Large intestine (tissue), 3 donors: ENCODE measurements at regions not wholly inside any gene's neighbourhood (a gene's known extent, or its start where the extent isn't known, plus 50 kb on each side); places are given as distances from the start of the nearest gene placed in this dataset.

Experiments
- DNase-seq, 2 donors: peaks; one replicate each; pipeline versions ENCODE4 v3.0.0 to v3.0.0-alpha.2; 2013
- H3K27ac ChIP-seq: one replicate; pipeline ENCODE4 v1.5.1; 2013; ENCODE audit warnings: low read length
- H3K27me3 ChIP-seq: 2 replicates; pipeline ENCODE4 v1.6.1; 2013; ENCODE audit warnings: low read length; ENCODE audit not compliant: control insufficient read depth, insufficient read depth
- H3K36me3 ChIP-seq: 2 replicates; pipeline ENCODE4 v1.6.1; 2013; ENCODE audit warnings: low read length; ENCODE audit not compliant: control insufficient read depth, insufficient read depth
- H3K4me1 ChIP-seq: one replicate; pipeline ENCODE4 v1.6.1; 2013; ENCODE audit warnings: low read length; ENCODE audit not compliant: control insufficient read depth, insufficient read depth
- H3K4me3 ChIP-seq: one replicate; pipeline ENCODE4 v1.5.1; 2013; ENCODE audit warnings: low read length
- H3K9me3 ChIP-seq: one replicate; pipeline ENCODE4 v1.6.1; 2013; ENCODE audit warnings: mild to moderate bottlenecking, low read depth, low read length, moderate library complexity; ENCODE audit not compliant: control insufficient read depth
- WGBS: methylation state at CpG from one replicate; pipeline ENCODE4 v1.1.5; 2013; ENCODE audit warnings: low lambda C conversion rate; ENCODE audit not compliant: insufficient coverage; 5-methylcytosine and 5-hydroxymethylcytosine counted together

- H3K9me3 ChIP-seq = no peaks in the 10 kb centered on the region
- H3K27ac ChIP-seq = no peak overlapping the region
- no peaks in the 10 kb centered on the region for H3K36me3 ChIP-seq
- no peaks in the 10 kb centered on the region for H3K4me1 ChIP-seq
- H3K4me3 ChIP-seq = no peak overlapping the region
- WGBS = no CpG with 5 or more reads among the region's 5 CpGs
- DNase-seq = no peak
- no peaks in the 10 kb centered on the region for H3K27me3 ChIP-seq
Observed at GRCh38 chrX:9356846-9357245, 108.0 kb upstream of the TBL1X start.

GRCh38 chrX:9357518-9358114, 107.2 kb upstream of the TBL1X start:
- Histone ChIP-seq H3K27me3 (no peaks in the 10 kb centered on the region), H3K9me3 (no peaks in the 10 kb centered on the region), H3K4me1 (no peaks in the 10 kb centered on the region), H3K27ac (no peak overlapping the region), H3K4me3 (no peak overlapping the region), H3K36me3 (no peaks in the 10 kb centered on the region)
- no CpG with 5 or more reads among the region's 7 CpGs for WGBS
- DNase-seq = no peak

GRCh38 chrX:9362363-9362928, 102.4 kb upstream of the TBL1X start:
- Histone ChIP-seq H3K4me3 (no peak overlapping the region), H3K36me3 (no peaks in the 10 kb centered on the region), H3K27me3 (no peaks in the 10 kb centered on the region), H3K4me1 (no peaks in the 10 kb centered on the region), H3K27ac (no peak overlapping the region), H3K9me3 (no peaks in the 10 kb centered on the region)
- DNase-seq = no peak
- no CpG with 5 or more reads among the region's 13 CpGs for WGBS

DNA sequence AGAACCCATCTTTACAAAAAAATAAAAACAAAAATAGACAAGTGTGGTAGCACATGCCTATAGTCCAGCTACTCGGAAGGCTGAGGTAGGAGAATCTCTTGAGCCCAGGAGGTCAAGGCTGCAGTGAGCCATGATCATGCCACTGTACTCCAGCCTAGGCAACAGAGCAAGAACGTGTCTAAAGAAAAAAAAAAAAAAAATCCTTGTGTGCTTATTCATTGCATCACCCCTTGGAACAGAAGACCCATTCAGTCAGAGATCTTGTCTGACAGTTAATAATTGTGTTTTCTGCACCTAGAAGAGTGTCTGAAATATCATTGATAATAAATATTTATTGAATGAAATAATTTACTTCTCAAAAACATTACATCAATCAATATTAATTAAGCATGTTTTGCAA, 97.4 kb upstream of the TBL1X start:
- Histone ChIP-seq H3K9me3 (no peaks in the 10 kb centered on the region), H3K4me1 (no peaks in the 10 kb centered on the region), H3K27ac (no peak overlapping the region), H3K27me3 (no peaks in the 10 kb centered on the region), H3K4me3 (no peak overlapping the region), H3K36me3 (no peaks in the 10 kb centered on the region)
- no peak for DNase-seq
- WGBS = no CpG with 5 or more reads among the region's 2 CpGs

DNA sequence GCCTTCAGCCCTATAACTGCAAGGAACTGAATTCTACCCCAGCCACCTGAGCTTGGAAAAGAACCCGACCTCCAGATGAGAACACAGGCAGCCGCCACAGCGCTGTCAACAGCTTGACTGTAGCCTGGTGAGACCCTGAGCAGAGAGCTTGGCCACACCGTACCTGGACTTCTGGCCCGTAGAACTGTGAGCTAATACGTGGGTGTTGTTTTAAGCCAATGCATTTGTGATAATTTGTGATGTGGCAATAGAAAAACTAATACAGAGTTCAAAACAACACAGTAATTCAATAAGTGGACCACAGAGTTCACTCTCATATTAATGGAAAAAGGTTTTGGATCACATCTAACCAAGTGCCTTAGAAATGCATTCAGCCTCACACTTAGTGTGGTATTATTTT, 96.6 kb upstream of the TBL1X start:
- H3K4me3 ChIP-seq = no peak overlapping the region
- no CpG with 5 or more reads among the region's 6 CpGs for WGBS

GRCh38 chrX:9369802-9370291, 95.0 kb upstream of the TBL1X start:
- Histone ChIP-seq H3K4me3 (no peak overlapping the region), H3K36me3 (no peaks in the 10 kb centered on the region), H3K9me3 (no peaks in the 10 kb centered on the region), H3K27ac (no peak overlapping the region), H3K4me1 (no peaks in the 10 kb centered on the region), H3K27me3 (no peaks in the 10 kb centered on the region)
- DNase-seq = no peak
- WGBS = no CpG with 5 or more reads among the region's 10 CpGs

More for the DNA sequence above, 96.6 kb upstream of the TBL1X start:
- no peaks in the 10 kb centered on the region for H3K9me3 ChIP-seq
- no peaks in the 10 kb centered on the region for H3K27me3 ChIP-seq
- H3K27ac ChIP-seq = no peak overlapping the region
- no peaks in the 10 kb centered on the region for H3K36me3 ChIP-seq
- no peaks in the 10 kb centered on the region for H3K4me1 ChIP-seq
- DNase-seq = no peak

DNA sequence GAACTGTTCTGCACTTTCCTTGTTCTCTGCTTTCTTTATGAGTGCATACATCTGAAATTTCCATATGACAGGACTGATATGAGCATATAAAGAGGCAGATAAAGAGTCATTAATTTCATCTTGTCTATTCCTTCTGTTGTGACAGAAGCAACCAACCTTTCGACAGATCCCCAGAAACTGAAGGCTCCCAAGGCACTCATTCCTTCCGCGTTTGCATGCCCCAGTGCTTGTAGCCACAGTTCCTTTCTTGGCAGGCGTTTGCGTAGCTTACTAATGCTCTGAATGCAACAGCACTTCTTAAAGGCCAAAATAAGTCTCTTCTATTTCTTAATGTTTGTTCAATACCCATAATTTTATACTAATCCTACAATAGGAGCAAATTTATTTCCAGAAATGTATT, 94.0 kb upstream of the TBL1X start:
- Histone ChIP-seq H3K27me3 (no peaks in the 10 kb centered on the region), H3K4me1 (no peaks in the 10 kb centered on the region), H3K9me3 (no peaks in the 10 kb centered on the region), H3K27ac (no peak overlapping the region), H3K36me3 (no peaks in the 10 kb centered on the region), H3K4me3 (no peak overlapping the region)
- WGBS = 100% methylated on average over 1 of the region's 5 CpGs
- DNase-seq = no peak

DNA sequence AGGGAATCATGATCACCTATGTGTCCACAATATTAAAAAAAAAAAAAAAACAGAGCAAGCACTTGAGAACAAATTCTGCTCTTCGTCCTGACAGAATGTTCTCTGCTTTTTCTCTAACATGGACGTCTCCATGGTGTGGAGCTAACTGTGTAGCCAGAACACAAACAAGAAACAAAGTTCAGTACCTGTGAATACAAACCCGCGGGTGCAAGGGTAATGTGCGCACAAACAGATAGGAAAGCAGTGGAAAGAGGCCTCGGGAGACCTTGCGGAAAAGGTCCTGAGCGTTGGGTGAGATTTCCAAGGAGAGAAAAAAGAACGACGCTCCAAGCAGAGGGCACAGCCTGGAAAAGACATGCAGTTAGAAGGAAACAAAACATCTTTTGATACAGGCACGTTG, 92.0 kb upstream of the TBL1X start:
- H3K27me3 ChIP-seq = no peaks in the 10 kb centered on the region
- H3K4me3 ChIP-seq = no peak overlapping the region
- DNase-seq = no peak
- no peak overlapping the region for H3K27ac ChIP-seq
- H3K36me3 ChIP-seq = no peaks in the 10 kb centered on the region
- no peaks in the 10 kb centered on the region for H3K9me3 ChIP-seq
- H3K4me1 ChIP-seq = no peaks in the 10 kb centered on the region
- no CpG with 5 or more reads among the region's 11 CpGs for WGBS

DNA sequence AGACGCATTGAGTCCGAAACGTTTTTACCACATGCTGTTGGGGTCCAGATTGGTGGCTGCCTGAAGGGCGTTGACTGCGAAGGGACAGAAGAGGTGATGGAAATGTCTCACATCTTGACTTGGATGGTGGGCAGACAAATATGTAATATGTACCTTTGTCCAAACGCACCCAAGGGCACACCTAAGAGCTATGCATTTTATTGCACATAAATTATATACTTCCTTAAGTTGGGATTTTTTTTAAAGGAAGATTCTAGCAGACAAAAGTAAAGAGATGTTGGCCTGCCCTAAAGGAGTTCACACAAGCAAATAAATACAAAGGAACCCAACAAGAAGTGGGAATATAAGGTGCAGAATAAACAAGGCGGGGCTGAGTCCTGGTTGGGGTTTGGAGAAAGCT, 91.1 kb upstream of the TBL1X start:
- Histone ChIP-seq H3K4me1 (no peaks in the 10 kb centered on the region), H3K4me3 (no peak overlapping the region), H3K9me3 (no peaks in the 10 kb centered on the region), H3K27ac (no peak overlapping the region), H3K27me3 (no peaks in the 10 kb centered on the region), H3K36me3 (no peaks in the 10 kb centered on the region)
- no peak for DNase-seq
- WGBS = 83% methylated on average over 1 of the region's 7 CpGs

- no peak overlapping the region for H3K27ac ChIP-seq
- DNase-seq = peak in 1 of 2 donors; percentile 4
- WGBS = no CpG with 5 or more reads among the region's 6 CpGs
Observed at GRCh38 chrX:9374555-9374954, 90.3 kb upstream of the TBL1X start.

DNA sequence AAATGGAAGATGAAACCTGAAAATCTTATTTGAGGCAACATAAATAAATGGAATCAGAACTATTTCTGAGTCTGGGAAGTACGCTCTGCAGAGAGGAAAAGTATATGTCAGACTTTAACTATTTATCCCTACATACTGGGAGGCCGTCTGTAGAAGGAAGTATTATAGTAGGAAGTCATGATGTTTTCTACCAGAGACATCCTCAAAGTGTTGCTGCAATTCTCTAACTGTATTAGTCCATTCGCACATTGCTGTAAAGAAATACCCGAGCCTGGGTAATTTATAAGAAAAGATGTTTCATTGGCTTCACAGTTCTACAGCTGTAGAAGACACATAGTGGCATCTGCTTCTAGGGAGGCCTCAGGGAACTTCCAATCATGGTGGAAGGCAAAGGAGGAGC, 88.7 kb upstream of the TBL1X start:
- H3K4me3 ChIP-seq = no peak overlapping the region
- no peaks in the 10 kb centered on the region for H3K4me1 ChIP-seq
- no peaks in the 10 kb centered on the region for H3K36me3 ChIP-seq
- no peaks in the 10 kb centered on the region for H3K27me3 ChIP-seq
- no CpG with 5 or more reads among the region's 4 CpGs for WGBS
- H3K9me3 ChIP-seq = no peaks in the 10 kb centered on the region
- H3K27ac ChIP-seq = no peak overlapping the region
- DNase-seq = no peak

More at GRCh38 chrX:9374555-9374954, 90.3 kb upstream of the TBL1X start:
- Histone ChIP-seq H3K27me3 (no peaks in the 10 kb centered on the region), H3K4me3 (no peak overlapping the region), H3K36me3 (no peaks in the 10 kb centered on the region), H3K9me3 (no peaks in the 10 kb centered on the region), H3K4me1 (no peaks in the 10 kb centered on the region)
